GM12878 (cell line): ENCODE measurements at regions not wholly inside any gene's neighbourhood (a gene's known extent, or its start where the extent isn't known, plus 50 kb on each side); places are given as distances from the start of the nearest gene placed in this dataset.

Source experiments
- EZH2 ChIP-seq: IDR thresholded peaks from 2 replicates; pipeline ENCODE4 v1.6.1; 2012; ENCODE audit warnings: low read depth, mild to moderate bottlenecking, control low read depth, inconsistent platforms, low read length, borderline replicate concordance; ENCODE audit not compliant: control insufficient read depth
- HCFC1 ChIP-seq: fragments of 150-350 bp; IDR thresholded peaks from 2 replicates; pipeline ENCODE4 v1.6.1; 2014; ENCODE audit warnings: low read length
- JUND ChIP-seq: IDR thresholded peaks from 2 replicates; pipeline ENCODE4 v1.6.1; 2012; ENCODE audit warnings: low read depth, mild to moderate bottlenecking, low read length, improper control_type of control experiment, moderate library complexity
- NFYA ChIP-seq: IDR thresholded peaks from 2 replicates; pipeline ENCODE4 v1.6.1; 2011; ENCODE audit warnings: low read depth, mild to moderate bottlenecking, low read length, improper control_type of control experiment, borderline replicate concordance
- POLR2A ChIP-seq: IDR thresholded peaks from 2 replicates; pipeline ENCODE4 v1.6.1; 2011; ENCODE audit warnings: low read depth, mild to moderate bottlenecking, low read length
- TCF7 ChIP-seq: IDR thresholded peaks from 2 replicates; pipeline ENCODE4 v1.6.1; 2014; ENCODE audit warnings: antibody characterized with exemption, borderline replicate concordance
- USF2 ChIP-seq: IDR thresholded peaks from 2 replicates; pipeline ENCODE4 v1.6.1; 2011; ENCODE audit warnings: low read depth, low read length, improper control_type of control experiment, borderline replicate concordance
- TF ChIP-seq, protein P1 (sequence below), 3 experiments: IDR thresholded peaks in 2 of 3; conservative IDR thresholded peaks in 1 of 3; 2 replicates each; pipeline ENCODE4 v1.5.1; 2011; ENCODE audit warnings: low read depth in 3 of 3, low read length in 3 of 3, mild to moderate bottlenecking in 3 of 3, control low read depth in 2 of 3, moderate library complexity in 2 of 3, inconsistent platforms in 1 of 3, mixed read lengths in 1 of 3; ENCODE audit not compliant: control insufficient read depth in 2 of 3, insufficient read depth in 1 of 3; ENCODE audit errors: extremely low read depth in 1 of 3
- TF ChIP-seq, protein P2 (sequence below): fragments of 450-650 bp; IDR thresholded peaks from 2 replicates; pipeline ENCODE4 v1.6.1; 2016; ENCODE audit warnings: mild to moderate bottlenecking
- TF ChIP-seq, protein P3 (sequence below): fragments of 450-650 bp; formaldehyde crosslinking; IDR thresholded peaks from 2 replicates; pipeline ENCODE4 v1.4.0; 2020; ENCODE audit warnings: mild to moderate bottlenecking, moderate library complexity

- TF ChIP-seq NFYA = no peak
- no peak for TF ChIP-seq POLR2A
- TF ChIP-seq, protein P1, sequence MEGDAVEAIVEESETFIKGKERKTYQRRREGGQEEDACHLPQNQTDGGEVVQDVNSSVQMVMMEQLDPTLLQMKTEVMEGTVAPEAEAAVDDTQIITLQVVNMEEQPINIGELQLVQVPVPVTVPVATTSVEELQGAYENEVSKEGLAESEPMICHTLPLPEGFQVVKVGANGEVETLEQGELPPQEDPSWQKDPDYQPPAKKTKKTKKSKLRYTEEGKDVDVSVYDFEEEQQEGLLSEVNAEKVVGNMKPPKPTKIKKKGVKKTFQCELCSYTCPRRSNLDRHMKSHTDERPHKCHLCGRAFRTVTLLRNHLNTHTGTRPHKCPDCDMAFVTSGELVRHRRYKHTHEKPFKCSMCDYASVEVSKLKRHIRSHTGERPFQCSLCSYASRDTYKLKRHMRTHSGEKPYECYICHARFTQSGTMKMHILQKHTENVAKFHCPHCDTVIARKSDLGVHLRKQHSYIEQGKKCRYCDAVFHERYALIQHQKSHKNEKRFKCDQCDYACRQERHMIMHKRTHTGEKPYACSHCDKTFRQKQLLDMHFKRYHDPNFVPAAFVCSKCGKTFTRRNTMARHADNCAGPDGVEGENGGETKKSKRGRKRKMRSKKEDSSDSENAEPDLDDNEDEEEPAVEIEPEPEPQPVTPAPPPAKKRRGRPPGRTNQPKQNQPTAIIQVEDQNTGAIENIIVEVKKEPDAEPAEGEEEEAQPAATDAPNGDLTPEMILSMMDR (IDR thresholded peaks at IDR 0.05 in 2 of 3, conservative IDR thresholded peaks at IDR 0.05 in 1 of 3; ENCODE audit: control insufficient read depth in 2 of 3, extremely low read depth in 1 of 3, insufficient read depth in 1 of 3, low read depth in 3 of 3, low read length in 3 of 3) = no peak
- TF ChIP-seq, protein P2, sequence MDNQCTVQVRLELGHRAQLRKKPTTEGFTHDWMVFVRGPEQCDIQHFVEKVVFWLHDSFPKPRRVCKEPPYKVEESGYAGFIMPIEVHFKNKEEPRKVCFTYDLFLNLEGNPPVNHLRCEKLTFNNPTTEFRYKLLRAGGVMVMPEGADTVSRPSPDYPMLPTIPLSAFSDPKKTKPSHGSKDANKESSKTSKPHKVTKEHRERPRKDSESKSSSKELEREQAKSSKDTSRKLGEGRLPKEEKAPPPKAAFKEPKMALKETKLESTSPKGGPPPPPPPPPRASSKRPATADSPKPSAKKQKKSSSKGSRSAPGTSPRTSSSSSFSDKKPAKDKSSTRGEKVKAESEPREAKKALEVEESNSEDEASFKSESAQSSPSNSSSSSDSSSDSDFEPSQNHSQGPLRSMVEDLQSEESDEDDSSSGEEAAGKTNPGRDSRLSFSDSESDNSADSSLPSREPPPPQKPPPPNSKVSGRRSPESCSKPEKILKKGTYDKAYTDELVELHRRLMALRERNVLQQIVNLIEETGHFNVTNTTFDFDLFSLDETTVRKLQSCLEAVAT = no peak
- TF ChIP-seq JUND = no peak
- TF ChIP-seq EZH2 = no peak
- TF ChIP-seq TCF7 = no peak
- TF ChIP-seq USF2 = no peak
- TF ChIP-seq, protein P3, sequence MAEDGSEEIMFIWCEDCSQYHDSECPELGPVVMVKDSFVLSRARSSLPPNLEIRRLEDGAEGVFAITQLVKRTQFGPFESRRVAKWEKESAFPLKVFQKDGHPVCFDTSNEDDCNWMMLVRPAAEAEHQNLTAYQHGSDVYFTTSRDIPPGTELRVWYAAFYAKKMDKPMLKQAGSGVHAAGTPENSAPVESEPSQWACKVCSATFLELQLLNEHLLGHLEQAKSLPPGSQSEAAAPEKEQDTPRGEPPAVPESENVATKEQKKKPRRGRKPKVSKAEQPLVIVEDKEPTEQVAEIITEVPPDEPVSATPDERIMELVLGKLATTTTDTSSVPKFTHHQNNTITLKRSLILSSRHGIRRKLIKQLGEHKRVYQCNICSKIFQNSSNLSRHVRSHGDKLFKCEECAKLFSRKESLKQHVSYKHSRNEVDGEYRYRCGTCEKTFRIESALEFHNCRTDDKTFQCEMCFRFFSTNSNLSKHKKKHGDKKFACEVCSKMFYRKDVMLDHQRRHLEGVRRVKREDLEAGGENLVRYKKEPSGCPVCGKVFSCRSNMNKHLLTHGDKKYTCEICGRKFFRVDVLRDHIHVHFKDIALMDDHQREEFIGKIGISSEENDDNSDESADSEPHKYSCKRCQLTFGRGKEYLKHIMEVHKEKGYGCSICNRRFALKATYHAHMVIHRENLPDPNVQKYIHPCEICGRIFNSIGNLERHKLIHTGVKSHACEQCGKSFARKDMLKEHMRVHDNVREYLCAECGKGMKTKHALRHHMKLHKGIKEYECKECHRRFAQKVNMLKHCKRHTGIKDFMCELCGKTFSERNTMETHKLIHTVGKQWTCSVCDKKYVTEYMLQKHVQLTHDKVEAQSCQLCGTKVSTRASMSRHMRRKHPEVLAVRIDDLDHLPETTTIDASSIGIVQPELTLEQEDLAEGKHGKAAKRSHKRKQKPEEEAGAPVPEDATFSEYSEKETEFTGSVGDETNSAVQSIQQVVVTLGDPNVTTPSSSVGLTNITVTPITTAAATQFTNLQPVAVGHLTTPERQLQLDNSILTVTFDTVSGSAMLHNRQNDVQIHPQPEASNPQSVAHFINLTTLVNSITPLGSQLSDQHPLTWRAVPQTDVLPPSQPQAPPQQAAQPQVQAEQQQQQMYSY (CRISPR knock-in tag) = no peak
- TF ChIP-seq HCFC1 = no peak
Measured at GRCh38 chr7:68925241-68925640, 673.0 kb upstream of the AUTS2 start.
